GM21515 (cell line): ENCODE measurements at regions not wholly inside any gene's neighbourhood (a gene's known extent, or its start where the extent isn't known, plus 50 kb on each side); places are given as distances from the start of the nearest gene placed in this dataset.
"Not testable (repeated sequence)": the region's sequence is repeated elsewhere in the genome, so short reads cannot be mapped to it uniquely, and the experiment has no call there.

ENCODE experiments used
- ATAC-seq: cut with Tn5 transposase; IDR thresholded peaks from one replicate; pipeline ENCODE4 v1.9.1; 2021; ENCODE audit not compliant: unreplicated experiment

GRCh38 chr15:70526221-70526973 lies 237.0 kb downstream of the UACA start:
- ATAC-seq: no peak

- no peak for ATAC-seq
Measured at GRCh38 chr15:70525551-70525950, 237.8 kb downstream of the UACA start.

DNA sequence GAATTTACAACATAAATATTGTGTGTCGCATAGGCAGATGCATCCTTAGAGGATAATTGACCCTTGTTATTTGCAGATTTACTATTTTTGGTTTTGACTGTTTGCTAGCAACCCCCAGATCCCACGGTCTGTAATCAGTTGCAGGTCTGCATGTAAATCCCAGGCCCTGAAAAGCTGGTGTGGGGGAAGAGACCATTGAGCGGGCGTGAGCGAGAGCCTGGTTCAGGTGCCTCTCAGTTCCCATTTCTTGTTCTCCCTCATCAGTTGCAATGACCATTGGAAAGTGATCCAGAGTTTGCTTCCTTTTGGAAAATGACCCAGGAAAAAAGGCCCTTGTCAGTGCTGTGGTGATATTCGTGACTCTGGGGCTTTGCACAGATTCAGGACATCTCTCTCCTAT lies 238.9 kb downstream of the UACA start:
- no peak for ATAC-seq

- ATAC-seq: no peak
Measured at GRCh38 chr15:70523616-70524015, 239.7 kb downstream of the UACA start.

DNA sequence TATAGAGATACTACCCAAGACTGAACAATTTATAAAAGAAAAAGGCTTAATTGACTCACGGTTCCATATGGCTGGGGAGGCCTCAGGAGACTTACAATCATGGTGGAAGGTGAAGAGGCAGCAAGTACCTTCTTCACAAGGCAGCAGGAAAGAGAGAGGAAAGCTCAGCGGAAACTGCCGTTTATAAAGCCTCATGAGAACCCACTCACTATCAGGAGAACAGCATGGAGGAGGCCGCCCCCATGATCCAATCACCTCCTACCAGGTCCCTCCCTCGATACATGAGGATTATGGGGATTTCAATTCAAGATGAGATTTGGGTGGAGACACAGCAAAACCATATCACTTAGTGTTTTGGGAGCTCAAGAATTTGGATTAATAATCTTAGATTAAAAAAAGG lies 240.2 kb downstream of the UACA start:
- ATAC-seq: no peak

DNA sequence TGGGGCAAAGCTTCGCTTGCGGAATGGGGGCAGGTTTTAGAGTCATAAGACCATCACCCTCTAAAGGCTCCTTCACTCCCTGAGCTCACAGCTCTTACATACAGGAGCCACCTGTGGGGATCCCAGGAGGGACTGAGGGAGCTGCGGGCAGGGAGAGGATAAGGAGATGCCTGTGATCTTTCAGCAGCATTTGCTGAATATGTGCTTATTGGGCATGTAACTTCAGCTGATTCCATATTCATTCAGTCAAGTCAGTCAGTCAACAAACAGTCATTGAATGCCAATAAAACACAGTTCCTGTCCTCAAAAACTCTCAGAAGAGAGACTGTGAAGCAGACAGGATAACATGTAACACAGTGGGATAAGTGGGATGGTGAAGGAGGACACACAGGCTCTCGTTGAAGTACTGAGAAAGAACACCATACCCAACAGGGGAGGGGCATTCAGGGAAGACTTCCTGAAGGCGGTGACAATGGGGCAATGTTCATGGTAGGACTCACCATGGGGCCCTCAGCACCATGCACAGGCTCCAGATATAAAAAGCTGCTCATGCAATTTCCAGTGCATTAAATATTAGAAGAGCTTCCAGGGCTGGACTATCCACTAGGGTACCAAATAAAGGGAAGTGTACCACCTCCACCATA lies 240.9 kb downstream of the UACA start:
- no peak for ATAC-seq

DNA sequence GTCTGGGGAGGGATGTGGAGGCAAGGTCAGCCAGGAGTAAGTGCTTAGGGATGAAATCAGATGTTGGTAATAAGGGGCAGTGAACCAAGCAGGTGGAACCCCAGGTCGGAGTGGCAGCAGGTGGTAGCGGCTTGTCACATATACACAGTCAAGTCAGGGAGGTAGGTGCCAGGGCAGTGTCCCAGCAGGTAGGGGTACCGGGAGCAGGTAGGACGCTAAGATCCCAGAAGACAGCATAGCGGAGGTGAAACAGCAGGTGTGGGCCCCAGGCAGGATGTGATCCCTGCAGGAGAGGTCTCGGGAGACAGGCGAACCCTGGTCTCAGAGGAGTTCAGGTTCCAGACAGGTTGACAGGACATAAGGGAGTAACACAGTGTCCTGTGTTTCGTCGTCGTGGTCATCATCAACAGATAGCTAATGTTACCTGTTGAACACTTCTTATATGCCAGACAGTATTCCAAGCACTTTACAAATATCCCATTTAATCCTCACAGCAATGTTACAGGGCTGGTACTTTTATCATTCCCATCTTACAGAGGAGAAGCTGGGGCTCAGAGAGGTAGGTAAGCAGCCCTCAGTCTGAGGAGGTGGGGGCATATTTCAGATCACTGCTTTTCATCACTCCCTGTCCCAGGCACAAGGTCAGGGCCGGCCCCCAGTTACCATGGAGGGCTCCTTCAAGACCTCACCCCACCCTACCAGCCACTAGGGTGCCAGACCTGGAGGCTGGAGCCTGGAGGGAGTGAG lies 241.6 kb downstream of the UACA start:
- ATAC-seq: no peak

- no peak for ATAC-seq
Measured at GRCh38 chr15:70519616-70520015, 243.7 kb downstream of the UACA start.

- no peak for ATAC-seq
Measured at GRCh38 chr15:70519004-70519365, 244.4 kb downstream of the UACA start.

DNA sequence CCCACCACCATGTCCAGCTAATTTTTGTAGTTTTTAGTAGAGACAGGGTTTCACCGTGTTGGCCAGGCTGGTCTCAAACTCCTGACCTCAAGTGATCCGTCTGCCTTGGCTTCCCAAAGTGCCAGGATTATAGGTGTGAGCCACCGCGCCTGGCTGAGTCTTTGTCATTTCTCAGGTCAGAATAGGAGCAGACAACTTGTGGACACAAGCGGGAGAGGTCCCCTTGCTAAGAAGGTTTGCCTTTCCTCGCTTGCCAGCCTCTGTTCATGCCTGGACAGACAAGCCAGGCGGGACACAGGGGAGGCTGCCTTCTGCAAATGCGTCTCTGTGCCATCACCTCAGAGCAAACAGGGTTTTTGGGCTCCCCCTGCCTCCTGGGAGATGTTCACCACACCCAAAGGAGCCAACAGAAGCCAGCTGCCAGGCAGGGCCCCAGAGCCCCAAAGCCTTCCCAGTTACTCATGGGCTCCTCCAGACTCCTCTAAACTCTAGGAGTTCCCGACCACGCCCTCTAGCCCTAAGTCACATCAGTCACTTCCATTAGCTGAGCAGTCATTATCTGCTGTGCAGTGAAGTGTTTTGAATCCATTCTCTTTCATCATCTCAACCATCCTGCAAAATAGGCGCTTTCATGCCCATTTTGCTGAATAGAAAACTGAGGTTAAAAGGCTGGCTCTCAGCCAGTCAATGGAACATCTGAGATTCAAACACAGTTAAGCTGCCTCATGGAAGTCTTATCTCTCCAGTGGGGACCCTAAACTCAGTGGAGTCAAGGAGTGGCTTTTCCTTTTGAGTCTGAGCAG lies 245.0 kb downstream of the UACA start:
- ATAC-seq: no peak

GRCh38 chr15:70517194-70517590 lies 246.2 kb downstream of the UACA start:
- no peak for ATAC-seq

GRCh38 chr15:70516408-70517193 lies 246.8 kb downstream of the UACA start:
- ATAC-seq: no peak

DNA sequence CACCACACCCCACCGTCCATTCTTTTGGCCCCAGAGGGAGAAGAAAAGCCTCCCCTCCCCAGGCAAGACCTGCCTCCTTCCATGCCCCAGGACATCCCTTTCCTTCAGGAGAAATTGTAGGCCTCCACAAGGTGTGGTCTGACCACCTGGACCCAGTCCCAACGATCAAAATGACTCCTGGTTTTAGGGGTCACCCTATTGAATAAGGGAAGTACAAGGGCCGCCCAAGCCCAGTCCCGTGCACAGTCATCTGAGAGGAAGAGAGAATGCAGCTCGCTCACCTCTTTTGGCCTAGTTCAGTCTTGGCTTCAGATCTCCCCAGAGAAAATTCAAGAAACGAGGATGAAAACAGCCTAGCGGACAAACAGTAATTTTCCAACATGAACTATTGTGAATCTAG lies 249.1 kb downstream of the UACA start:
- no peak for ATAC-seq

DNA sequence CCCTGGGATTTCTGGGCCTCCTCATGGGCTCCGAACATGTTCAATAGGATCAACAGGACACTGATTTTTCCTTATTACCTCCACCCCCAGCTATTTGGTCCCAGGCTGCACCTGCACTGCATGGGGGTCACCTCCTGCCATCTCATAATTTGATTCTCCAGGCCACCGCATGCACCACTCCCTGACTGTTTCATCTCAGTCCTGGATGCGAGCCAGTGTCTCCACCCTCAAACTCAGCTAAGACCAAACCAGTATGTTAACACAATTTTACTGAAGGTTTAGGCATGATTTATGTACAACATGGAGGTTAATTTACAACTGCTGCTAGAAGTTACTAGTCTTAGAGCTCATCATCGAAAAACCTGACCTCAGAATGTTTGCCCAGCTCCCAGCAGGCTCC lies 249.5 kb downstream of the UACA start:
- no peak for ATAC-seq

- no peak for ATAC-seq
Measured at GRCh38 chr15:70512772-70513362, 250.5 kb downstream of the UACA start.

- not testable (repeated sequence) for ATAC-seq
Measured at GRCh38 chr15:70511972-70512587, 251.3 kb downstream of the UACA start.

DNA sequence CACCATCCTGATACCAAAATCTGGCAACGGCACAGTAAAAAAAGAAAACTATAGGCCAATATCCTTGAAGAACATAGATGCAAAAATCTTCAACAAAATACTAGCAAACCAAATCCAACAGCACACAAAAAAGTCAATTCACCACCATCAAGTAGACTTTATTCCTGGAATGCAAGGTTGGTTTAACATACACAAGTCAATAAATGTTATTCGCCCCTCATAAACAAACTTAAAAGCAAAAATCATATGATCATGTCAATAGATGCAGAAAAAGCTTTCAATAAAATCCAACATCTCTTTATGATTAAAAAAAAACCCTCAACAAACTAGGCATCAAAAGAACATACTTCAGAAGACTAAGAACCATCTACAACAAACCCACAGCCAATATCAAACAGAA lies 252.9 kb downstream of the UACA start:
- ATAC-seq: no peak

- ATAC-seq: no peak
Measured at GRCh38 chr15:70509731-70510143, 253.6 kb downstream of the UACA start.

- ATAC-seq: no peak
Measured at GRCh38 chr15:70509282-70509662, 254.1 kb downstream of the UACA start.
